Neural cell (in vitro differentiated cells): ENCODE measurements at regions not wholly inside any gene's neighbourhood (a gene's known extent, or its start where the extent isn't known, plus 50 kb on each side); places are given as distances from the start of the nearest gene placed in this dataset.

Source experiments
- CTCF ChIP-seq: fragments of 450-650 bp; IDR thresholded peaks from 2 replicates; pipeline ENCODE4 v1.5.1; 2014; ENCODE audit warnings: antibody characterized with exemption, mild to moderate bottlenecking, moderate library complexity; ENCODE audit not compliant: poor library complexity, severe bottlenecking
- EZH2 ChIP-seq: fragments of 200-600, 300-800 bp; shearing (Covaris generic), sonication (generic); IDR thresholded peaks from 2 replicates; pipeline ENCODE4 v1.6.1; 2014; ENCODE audit warnings: antibody characterized with exemption, low read length, borderline replicate concordance, mild to moderate bottlenecking; ENCODE audit not compliant: insufficient read depth, poor library complexity, severe bottlenecking
- RAD21 ChIP-seq: fragments of 450-650 bp; conservative IDR thresholded peaks from 2 replicates; pipeline ENCODE4 v1.6.1; 2014; ENCODE audit warnings: antibody characterized with exemption, mild to moderate bottlenecking, moderate library complexity

- no peak for TF ChIP-seq RAD21
- no peak for TF ChIP-seq EZH2
- TF ChIP-seq CTCF = no peak
Observed at GRCh38 chr3:31145062-31145461, 250.6 kb upstream of the GADL1 start.
